Suprapubic skin (tissue), 4 donors: ENCODE measurements at regions not wholly inside any gene's neighbourhood (a gene's known extent, or its start where the extent isn't known, plus 50 kb on each side); places are given as distances from the start of the nearest gene placed in this dataset.

Experiments used
- DNase-seq, 2 donors: peaks; one replicate each; pipeline ENCODE4 v3.0.0-alpha.2; 2019; ENCODE audit warnings: low spot score in 2 of 2
- H3K27ac ChIP-seq: fragments of 200-600 bp; sonication (generic); one replicate; pipeline ENCODE4 v1.5.1; 2019
- H3K27me3 ChIP-seq: fragments of 200-600 bp; sonication (generic); one replicate; pipeline ENCODE4 v1.5.1; 2019
- H3K36me3 ChIP-seq: fragments of 200-600 bp; sonication (generic); one replicate; pipeline ENCODE4 v1.5.1; 2019
- H3K4me1 ChIP-seq: fragments of 200-600 bp; sonication (generic); one replicate; pipeline ENCODE4 v1.5.1; 2019
- H3K4me3 ChIP-seq: fragments of 200-600 bp; sonication (generic); one replicate; pipeline ENCODE4 v1.5.1; 2019; ENCODE audit warnings: mild to moderate bottlenecking
- H3K9me3 ChIP-seq: fragments of 200-600 bp; sonication (generic); one replicate; pipeline ENCODE4 v1.5.1; 2019
- CTCF ChIP-seq, 2 donors: fragments of 200-600 bp in 1 of 2; fragments of 450-650 bp in 1 of 2; sonication (generic) in 1 of 2; IDR thresholded peaks; one replicate each; pipeline ENCODE4 v1.5.1; 2016 to 2019; ENCODE audit warnings: antibody characterized with exemption in 2 of 2, mild to moderate bottlenecking in 1 of 2, moderate library complexity in 1 of 2
- EP300 ChIP-seq: sonication (generic); formaldehyde crosslinking; IDR thresholded peaks from one replicate; pipeline ENCODE4 v1.6.1; 2017; ENCODE audit warnings: antibody characterized with exemption
- POLR2A ChIP-seq, 2 donors: fragments of 450-650 bp; IDR thresholded peaks; one replicate each; pipeline ENCODE4 v1.6.1; 2017; ENCODE audit warnings: antibody characterized with exemption in 2 of 2, mild to moderate bottlenecking in 2 of 2, moderate library complexity in 2 of 2
- POLR2AphosphoS5 ChIP-seq, 3 donors: sonication (generic); formaldehyde crosslinking; IDR thresholded peaks; one replicate each; pipeline ENCODE4 v1.6.1; 2017; ENCODE audit warnings: antibody characterized with exemption in 3 of 3
- WGBS: methylation state at CpG from one replicate; pipeline ENCODE4 v1.1.5; 2018; 5-methylcytosine and 5-hydroxymethylcytosine counted together

- Histone ChIP-seq H3K4me1 (no peaks in the 10 kb centered on the region), H3K27ac (no peak overlapping the region), H3K4me3 (no peak overlapping the region), H3K9me3 (no peaks in the 10 kb centered on the region), H3K36me3 (no peaks in the 10 kb centered on the region), H3K27me3 (no peaks in the 10 kb centered on the region)
- DNase-seq: no peak
- 61% methylated on average over 6 of the region's 6 CpGs for WGBS
- no peak for TF ChIP-seq POLR2A (IDR thresholded peaks at IDR 0.05)
- no peak for TF ChIP-seq POLR2AphosphoS5 (IDR thresholded peaks at IDR 0.05)
- no peak for TF ChIP-seq CTCF (IDR thresholded peaks at IDR 0.05)
- TF ChIP-seq EP300: no peak
Measured at GRCh38 chr10:85008488-85009184, 680.2 kb downstream of the CCSER2 start.

- H3K9me3 ChIP-seq: no peaks in the 10 kb centered on the region
- no peaks in the 10 kb centered on the region for H3K36me3 ChIP-seq
- H3K27ac ChIP-seq: no peak overlapping the region
- TF ChIP-seq CTCF (IDR thresholded peaks at IDR 0.05): no peak
- TF ChIP-seq POLR2A (IDR thresholded peaks at IDR 0.05): no peak
- TF ChIP-seq POLR2AphosphoS5 (IDR thresholded peaks at IDR 0.05): no peak
- no peak for TF ChIP-seq EP300
- DNase-seq: no peak
- 58% methylated on average over 2 of the region's 2 CpGs for whole genome bisulfite sequencing
- H3K27me3 ChIP-seq: no peaks in the 10 kb centered on the region
- no peaks in the 10 kb centered on the region for H3K4me1 ChIP-seq
- no peak overlapping the region for H3K4me3 ChIP-seq
Measured at GRCh38 chr10:85012305-85012704, 683.9 kb downstream of the CCSER2 start.

- no peak overlapping the region for H3K27ac ChIP-seq
- no peak overlapping the region for H3K4me3 ChIP-seq
- no peaks in the 10 kb centered on the region for H3K4me1 ChIP-seq
- TF ChIP-seq EP300 (no peak), POLR2AphosphoS5 (IDR thresholded peaks at IDR 0.05) (no peak), CTCF (IDR thresholded peaks at IDR 0.05) (no peak), POLR2A (IDR thresholded peaks at IDR 0.05) (no peak)
- no peaks in the 10 kb centered on the region for H3K27me3 ChIP-seq
- H3K36me3 ChIP-seq: no peaks in the 10 kb centered on the region
- H3K9me3 ChIP-seq: no peaks in the 10 kb centered on the region
- DNase-seq: no peak
Measured at GRCh38 chr10:85026878-85027467, 698.6 kb downstream of the CCSER2 start.

GRCh38 chr10:85032981-85033380 lies 704.6 kb downstream of the CCSER2 start:
- WGBS: 14% methylated on average over 1 of the region's 1 CpG
- H3K4me3 ChIP-seq: no peak overlapping the region
- H3K9me3 ChIP-seq: no peaks in the 10 kb centered on the region
- no peaks in the 10 kb centered on the region for H3K27me3 ChIP-seq
- TF ChIP-seq POLR2A (IDR thresholded peaks at IDR 0.05) (no peak), EP300 (no peak)
- no peaks in the 10 kb centered on the region for H3K36me3 ChIP-seq
- H3K4me1 ChIP-seq: no peaks in the 10 kb centered on the region
- no peak for DNase-seq
- H3K27ac ChIP-seq: no peak overlapping the region

- 74% methylated on average over 3 of the region's 3 CpGs for WGBS
- H3K4me3 ChIP-seq: no peak overlapping the region
- no peaks in the 10 kb centered on the region for H3K27me3 ChIP-seq
- no peaks in the 10 kb centered on the region for H3K36me3 ChIP-seq
- TF ChIP-seq EP300: no peak
- no peak for TF ChIP-seq CTCF (IDR thresholded peaks at IDR 0.05)
- TF ChIP-seq POLR2A (IDR thresholded peaks at IDR 0.05): no peak
- no peak for TF ChIP-seq POLR2AphosphoS5 (IDR thresholded peaks at IDR 0.05)
- peaks cover 9% of the 10 kb centered on the region for H3K9me3 ChIP-seq
- no peak for DNase-seq
- no peak overlapping the region for H3K27ac ChIP-seq
- no peaks in the 10 kb centered on the region for H3K4me1 ChIP-seq
Measured at GRCh38 chr10:85036661-85037060, 708.3 kb downstream of the CCSER2 start.
